ENCODE measurements at regions not wholly inside any gene's neighbourhood (a gene's known extent, or its start where the extent isn't known, plus 50 kb on each side); places are given as distances from the start of the nearest gene placed in this dataset.

GRCh38 chr4:81601358-81601694, 129.6 kb upstream of the RASGEF1B start:
- TF ChIP-seq CTCF (IDR thresholded peaks at IDR 0.05; ENCODE audit: insufficient read depth, low read depth, low read length, missing control alignments), result no peak
- H3K4me3 ChIP-seq (ENCODE audit: low read length), result no peak overlapping the region
- no peak for DNase-seq (ENCODE audit: low read depth)

GRCh38 chr4:81600520-81601357, 129.0 kb upstream of the RASGEF1B start:
- no peak for DNase-seq (ENCODE audit: low read depth)
- no peak overlapping the region for H3K4me3 ChIP-seq (ENCODE audit: low read length)
- no peak for TF ChIP-seq CTCF (IDR thresholded peaks at IDR 0.05; ENCODE audit: insufficient read depth, low read depth, low read length, missing control alignments)

- H3K4me3 ChIP-seq (ENCODE audit: low read length), result no peak overlapping the region
- TF ChIP-seq CTCF (IDR thresholded peaks at IDR 0.05; ENCODE audit: insufficient read depth, low read depth, low read length, missing control alignments), result no peak
- no peak for DNase-seq (ENCODE audit: low read depth)
Measured at GRCh38 chr4:81599742-81600380, 128.2 kb upstream of the RASGEF1B start.

- TF ChIP-seq CTCF (IDR thresholded peaks at IDR 0.05; ENCODE audit: insufficient read depth, low read depth, low read length, missing control alignments), result no peak
- DNase-seq (ENCODE audit: low read depth), result no peak
- H3K4me3 ChIP-seq (ENCODE audit: low read length), result no peak overlapping the region
Measured at GRCh38 chr4:81595798-81596610, 124.3 kb upstream of the RASGEF1B start.

GRCh38 chr4:81595287-81595686, 123.6 kb upstream of the RASGEF1B start:
- no peak for TF ChIP-seq CTCF (IDR thresholded peaks at IDR 0.05; ENCODE audit: insufficient read depth, low read depth, low read length, missing control alignments)
- DNase-seq (ENCODE audit: low read depth), result no peak

GRCh38 chr4:81594490-81595159, 122.9 kb upstream of the RASGEF1B start:
- TF ChIP-seq CTCF (IDR thresholded peaks at IDR 0.05; ENCODE audit: insufficient read depth, low read depth, low read length, missing control alignments), result no peak
- H3K4me3 ChIP-seq (ENCODE audit: low read length), result no peak overlapping the region
- no peak for DNase-seq (ENCODE audit: low read depth)

More at GRCh38 chr4:81595287-81595686, 123.6 kb upstream of the RASGEF1B start:
- H3K4me3 ChIP-seq (ENCODE audit: low read length), result no peak overlapping the region

Data from epithelial cell of esophagus (primary cell).